ENCODE measurements at regions not wholly inside any gene's neighbourhood (a gene's known extent, or its start where the extent isn't known, plus 50 kb on each side); places are given as distances from the start of the nearest gene placed in this dataset.

DNA sequence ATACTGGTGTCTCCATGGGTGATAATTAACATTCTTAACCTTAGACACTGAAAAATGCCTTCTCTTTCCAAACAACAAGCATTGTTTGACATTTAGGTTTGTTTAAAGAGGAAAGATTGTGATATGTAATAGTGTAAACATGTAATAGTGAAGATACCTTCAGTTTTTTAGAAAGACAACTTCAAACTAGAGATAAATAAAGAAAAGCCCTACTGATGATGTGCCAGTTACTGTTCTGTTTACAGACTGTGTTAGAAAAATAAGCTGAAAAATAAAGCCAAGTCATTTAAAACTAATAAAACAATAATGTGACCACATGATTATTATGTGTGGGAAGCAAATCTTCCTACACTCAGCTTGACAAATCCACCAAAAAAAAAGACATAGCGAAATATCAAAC, 2035.3 kb upstream of the TENM3 start:
- DNase-seq, result no peak

DNA sequence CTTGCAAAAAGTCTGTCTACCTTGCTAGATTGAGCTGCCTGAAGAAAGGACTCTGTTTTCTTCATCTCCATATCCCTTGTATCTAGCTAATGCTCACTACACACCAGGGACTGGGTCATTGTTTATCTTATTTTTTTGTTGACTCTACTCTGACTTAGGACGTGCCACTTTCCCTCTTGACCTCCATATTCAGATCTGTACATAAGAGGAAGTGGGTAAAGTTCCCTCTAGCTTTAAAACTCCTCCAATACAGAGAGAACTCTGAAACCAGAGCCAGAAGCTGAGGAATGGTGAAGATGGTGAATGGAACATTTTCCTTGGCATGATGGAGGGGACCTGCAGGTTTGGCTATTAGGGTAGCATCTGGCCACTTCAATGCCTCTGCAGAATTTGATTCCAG, 2026.1 kb upstream of the TENM3 start:
- DNase-seq, result no peak

DNA sequence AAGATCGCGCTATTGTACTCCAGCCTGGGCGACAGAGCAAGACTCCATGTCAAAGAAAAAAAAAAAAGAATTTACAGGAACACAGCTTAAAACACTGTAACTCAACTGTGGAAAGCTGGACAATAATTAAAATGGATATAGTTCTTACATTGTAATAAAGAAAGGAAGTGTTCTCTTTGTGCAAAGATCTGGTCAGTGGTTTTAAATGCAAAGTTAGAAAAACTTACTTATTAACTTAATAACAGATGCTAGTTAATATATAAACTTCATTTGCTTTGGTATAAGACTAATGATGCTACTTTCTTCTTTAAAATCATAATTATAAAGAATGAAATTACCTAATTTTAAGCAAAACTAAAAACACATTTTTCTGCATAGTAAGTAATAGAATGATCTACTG, 2024.1 kb upstream of the TENM3 start:
- no peak for DNase-seq

- DNase-seq, result no peak
These were observed 2017.2 kb upstream of the TENM3 start for GRCh38 chr4:180225977-180226376.

DNA sequence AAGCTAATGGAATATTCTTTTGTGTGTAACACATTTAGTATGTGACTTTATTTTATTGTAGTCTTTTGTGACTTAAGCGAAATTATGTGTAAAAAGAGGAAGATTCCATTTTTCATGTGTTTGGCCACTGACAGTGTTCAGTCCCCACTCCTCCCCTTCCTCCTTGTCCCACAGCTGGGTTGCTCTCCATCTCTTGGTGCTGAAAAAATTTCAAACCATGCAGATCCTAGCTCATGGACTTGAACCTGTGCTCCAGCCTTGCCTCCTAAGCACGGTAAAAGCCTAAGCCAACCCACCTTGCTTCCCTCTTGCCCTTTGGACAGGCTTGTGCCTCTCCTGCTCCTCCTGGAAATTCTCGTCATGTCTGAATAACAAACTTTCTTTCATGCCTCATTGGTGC, 2008.5 kb upstream of the TENM3 start:
- no peak for DNase-seq

DNA sequence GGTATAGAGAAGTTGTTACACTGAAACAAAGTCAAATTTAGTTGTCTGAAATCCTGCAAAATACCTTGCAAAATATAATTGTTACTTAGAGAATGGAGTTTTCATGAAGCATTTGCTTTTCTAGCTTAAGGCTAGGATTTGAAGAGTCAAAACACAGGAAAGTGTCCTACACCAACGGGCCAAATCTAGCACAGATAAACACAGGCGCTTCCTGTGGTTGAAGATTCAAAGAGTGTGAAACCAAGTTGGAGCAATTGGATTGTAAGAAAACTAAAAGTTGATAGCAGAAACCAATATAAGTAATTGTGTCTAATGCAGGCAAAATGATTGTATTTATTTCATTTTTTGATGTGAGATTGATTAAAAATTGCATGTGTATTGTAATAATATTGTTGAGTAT, 2002.5 kb upstream of the TENM3 start:
- DNase-seq, result no peak

DNA sequence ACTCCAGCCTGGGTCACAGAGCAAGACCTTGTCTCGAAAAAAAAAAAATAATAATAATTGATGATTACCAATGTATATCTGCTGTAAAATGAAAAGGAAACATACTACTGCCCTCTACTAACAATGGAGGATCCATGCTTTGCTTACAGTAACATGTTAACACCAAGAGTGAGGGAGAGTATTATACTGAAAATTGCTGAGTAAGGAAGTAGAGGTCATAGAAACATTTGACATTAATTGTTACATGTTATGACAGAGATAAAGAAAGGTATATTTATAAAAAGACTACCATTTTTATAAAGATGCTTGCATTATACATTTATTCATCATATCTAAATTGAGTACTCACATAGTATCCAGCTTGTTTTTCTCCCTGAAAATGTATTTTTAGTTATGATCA, 1989.8 kb upstream of the TENM3 start:
- no peak for DNase-seq

DNA sequence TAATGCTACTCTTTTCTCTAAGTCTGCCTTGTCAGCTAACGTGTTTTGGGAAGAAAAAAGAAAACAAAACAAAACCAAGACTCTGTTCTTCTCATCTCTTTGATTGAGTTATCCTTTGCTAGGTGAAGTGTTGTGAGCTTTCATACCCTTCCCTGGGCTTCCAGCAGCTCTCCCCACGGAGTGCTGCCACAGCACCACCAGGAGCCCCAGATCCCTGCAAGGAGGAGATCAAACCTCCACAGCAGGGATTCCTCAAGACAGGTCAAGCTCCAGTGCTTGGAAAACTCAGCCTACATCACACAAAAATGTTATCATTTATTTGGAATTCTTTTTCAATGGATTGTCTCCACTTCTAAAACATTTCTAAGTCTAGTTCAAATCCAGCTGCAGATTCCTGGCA, 1981.9 kb upstream of the TENM3 start:
- DNase-seq, result no peak

DNA sequence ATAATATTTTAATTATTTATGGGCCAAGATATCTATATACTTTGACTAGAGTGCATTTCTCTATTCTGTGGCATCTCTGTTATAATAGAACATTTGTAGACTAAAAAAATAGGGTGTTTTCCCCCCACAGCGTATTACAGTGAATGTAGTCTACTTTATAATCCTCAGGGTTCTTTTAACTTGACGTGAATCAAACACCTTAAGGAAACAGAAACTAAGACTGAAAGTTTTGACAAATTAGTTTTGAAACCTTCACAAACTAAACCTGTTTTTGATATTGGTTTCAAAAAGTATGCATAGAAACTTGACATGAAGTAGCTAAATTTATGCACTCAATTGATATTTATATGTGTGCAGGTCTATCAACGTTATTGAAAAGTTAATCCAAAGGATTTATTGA, 1963.1 kb upstream of the TENM3 start:
- DNase-seq, result no peak

- no peak for DNase-seq
These were observed 1962.4 kb upstream of the TENM3 start for GRCh38 chr4:180280726-180281297.

GRCh38 chr4:180281724-180282123, 1961.5 kb upstream of the TENM3 start:
- no peak for DNase-seq

- DNase-seq, result no peak
These were observed 1958.9 kb upstream of the TENM3 start for GRCh38 chr4:180284267-180284666.

- no peak for DNase-seq
These were observed 1957.4 kb upstream of the TENM3 start for GRCh38 chr4:180285796-180286195.

DNA sequence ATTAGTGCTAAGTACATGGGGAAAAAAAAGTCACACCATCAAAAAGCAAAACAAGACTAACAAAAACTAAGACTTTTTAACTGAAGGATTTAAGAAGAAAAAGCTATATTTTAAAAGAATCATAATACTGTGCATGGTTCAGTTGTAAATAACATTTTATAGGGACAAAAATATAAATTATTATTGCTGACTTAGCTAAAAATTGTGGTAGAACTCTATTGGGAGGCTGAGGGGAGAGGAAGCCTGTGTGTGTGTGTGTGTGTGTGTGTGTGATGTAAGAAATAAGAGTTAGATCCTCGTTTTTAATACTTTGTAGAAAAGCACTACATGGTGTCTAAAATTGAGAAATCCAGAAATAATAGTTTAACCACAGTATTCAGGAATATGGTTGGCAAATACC, 1950.9 kb upstream of the TENM3 start:
- DNase-seq, result no peak

- no peak for DNase-seq
These were observed 1947.1 kb upstream of the TENM3 start for GRCh38 chr4:180296036-180296599.

- no peak for DNase-seq
These were observed 1938.9 kb upstream of the TENM3 start for GRCh38 chr4:180304321-180304720.

- no peak for DNase-seq
These were observed 1932.6 kb upstream of the TENM3 start for GRCh38 chr4:180310616-180311015.

DNA sequence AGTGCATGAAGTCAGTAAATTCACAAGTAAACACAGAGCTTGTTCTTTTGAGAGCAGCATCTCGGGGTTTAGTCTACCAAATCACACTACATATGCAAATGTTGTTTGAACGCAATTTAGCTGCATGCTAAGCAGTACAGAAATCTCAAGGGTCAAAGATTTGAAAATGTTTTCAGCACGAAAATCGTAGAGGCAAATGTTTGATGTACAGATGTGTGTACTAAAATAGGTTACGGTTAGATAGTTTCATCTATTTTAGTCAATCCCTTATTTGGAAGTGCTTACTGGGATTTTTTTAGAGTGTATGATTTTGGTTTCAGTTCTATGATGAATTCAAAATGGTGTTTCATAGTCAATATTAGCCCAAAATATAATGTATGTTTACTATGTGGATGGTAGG, 1928.2 kb upstream of the TENM3 start:
- DNase-seq, result no peak

- DNase-seq, result no peak
These were observed 1912.7 kb upstream of the TENM3 start for GRCh38 chr4:180330521-180330920.

DNA sequence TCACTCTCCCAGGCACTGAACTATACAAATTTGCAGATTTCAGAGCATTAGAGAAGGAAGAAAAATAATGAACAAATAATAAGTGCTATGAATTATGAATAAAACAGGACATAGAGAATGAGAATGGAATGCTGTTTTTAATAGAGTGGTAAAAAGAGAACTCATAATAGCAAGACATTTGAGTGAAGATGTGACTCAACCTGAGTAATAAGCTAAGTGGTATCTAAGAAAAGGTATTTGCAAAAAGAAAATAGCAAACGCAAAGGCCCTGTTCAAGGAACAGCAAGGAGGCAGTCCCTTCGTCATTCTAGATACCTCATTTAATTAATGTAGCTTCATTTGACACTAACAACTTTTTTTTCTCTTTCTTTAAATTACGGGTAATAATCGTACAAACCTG, 1910.0 kb upstream of the TENM3 start:
- no peak for DNase-seq

GRCh38 chr4:180335566-180335965, 1907.6 kb upstream of the TENM3 start:
- DNase-seq, result no peak

DNA sequence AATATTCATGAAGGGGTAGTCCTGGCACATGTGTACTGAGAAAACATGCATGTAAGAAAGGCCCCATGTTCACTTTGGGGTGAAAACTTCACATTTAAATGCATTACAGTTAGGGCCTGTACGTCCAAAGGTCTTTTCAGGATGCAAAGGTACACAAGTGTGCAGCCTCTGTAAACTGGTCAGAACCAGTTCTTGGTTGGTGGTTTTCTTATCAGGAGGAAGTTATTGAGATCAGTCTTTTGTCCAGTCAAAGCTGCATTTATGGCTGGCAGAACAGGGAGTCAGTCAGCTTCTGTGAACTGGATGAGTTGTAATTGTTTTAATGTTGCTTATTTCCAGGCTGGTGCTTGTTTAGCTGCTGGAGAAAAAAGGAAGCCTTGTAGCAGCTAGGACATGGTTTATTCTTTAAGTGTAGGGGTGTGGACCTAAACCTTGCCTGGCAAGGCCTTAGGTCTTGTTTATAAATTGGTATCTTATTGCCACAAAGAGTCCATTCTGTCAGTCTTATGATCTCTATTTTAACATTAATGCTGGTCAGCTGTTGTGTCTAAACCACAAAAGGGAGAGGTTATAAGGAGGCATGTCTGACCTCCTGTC, 1906.6 kb upstream of the TENM3 start:
- no peak for DNase-seq

GRCh38 chr4:180341926-180342325, 1901.3 kb upstream of the TENM3 start:
- no peak for DNase-seq

GRCh38 chr4:180350901-180351300, 1892.3 kb upstream of the TENM3 start:
- DNase-seq, result no peak

DNA sequence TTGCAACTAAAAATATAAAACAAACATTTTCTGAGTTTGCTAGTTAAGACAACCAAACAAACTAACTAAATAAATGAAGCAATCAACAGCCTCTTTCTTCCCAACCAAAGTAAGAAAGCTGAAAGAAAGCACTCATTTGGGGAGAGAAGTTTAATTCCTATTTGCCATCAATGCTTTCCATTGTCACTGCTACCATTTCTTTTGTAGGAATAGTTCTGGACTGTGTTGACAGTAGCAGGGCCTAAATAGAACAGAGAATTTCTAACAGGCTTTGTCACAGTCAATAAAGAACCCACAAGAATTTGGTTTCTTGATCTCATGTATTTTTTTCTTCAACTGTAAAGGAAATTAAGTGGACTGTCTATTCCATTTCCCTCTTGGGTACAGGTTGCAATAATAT, 1886.4 kb upstream of the TENM3 start:
- no peak for DNase-seq
